GM21786 (cell line): ENCODE measurements at regions not wholly inside any gene's neighbourhood (a gene's known extent, or its start where the extent isn't known, plus 50 kb on each side); places are given as distances from the start of the nearest gene placed in this dataset.
"Not testable (repeated sequence)": the region's sequence is repeated elsewhere in the genome, so short reads cannot be mapped to it uniquely, and the experiment has no call there.

Source experiments
- ATAC-seq: cut with Tn5 transposase; IDR thresholded peaks from one replicate; pipeline ENCODE4 v1.9.1; 2021; ENCODE audit not compliant: unreplicated experiment

DNA sequence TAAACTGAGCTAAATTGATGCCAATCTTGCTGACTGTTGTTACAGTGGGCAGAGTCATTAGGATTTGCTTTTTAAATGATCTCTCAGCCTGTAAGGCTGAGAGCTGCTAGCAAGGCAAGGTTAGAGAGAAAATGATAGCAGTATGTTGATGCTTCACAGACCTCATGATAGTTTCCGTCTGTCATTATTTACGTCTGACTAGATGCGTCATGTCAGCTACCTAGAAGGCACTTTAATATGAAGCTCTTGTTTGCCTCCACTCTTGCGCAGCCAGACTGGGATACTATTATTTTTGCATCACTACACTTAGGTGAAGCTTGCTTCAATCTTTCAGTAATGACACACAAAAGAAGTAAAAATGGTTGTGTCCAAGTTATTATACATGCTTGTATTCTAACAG is 313.8 kb downstream of the LNPK start:
- no peak for ATAC-seq

DNA sequence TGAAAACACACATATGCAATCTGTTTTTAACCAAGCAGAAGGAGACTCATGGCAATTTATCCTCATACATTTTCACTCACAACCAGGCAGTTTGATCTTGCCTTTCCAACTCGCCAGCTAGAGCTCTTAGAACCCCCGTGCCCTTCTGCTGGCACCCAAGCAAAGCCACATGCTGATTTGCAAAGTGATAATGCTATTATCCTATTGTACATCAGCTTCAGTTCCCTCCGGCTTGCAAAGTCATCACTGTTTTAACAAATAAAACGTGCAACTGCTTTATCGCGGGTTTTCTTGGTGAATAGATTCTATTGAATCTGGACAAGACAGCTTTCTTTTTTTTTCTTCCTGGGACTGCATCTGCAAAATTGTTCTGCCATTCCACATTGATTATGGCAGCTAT is 314.6 kb downstream of the LNPK start:
- ATAC-seq, result no peak

DNA sequence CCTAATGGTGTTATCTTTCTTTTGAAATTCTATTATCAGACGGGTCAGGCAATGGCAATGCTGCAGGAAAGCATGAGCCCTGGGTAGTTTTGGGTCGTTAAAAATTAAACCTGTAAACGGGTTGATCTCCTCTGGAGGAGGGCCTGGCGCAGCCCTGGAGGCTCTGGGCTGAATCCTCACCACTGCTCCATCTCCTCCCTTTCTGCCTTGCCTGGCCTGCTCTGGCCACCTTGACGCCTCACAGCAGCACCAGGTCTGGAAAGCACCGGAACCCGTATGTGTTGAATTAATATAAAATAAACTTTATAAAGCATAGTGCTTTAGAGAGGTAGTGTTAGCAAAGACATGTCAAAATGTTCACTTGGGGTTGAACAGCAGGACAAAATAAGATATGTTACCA is 316.1 kb downstream of the LNPK start:
- ATAC-seq, result no peak

DNA sequence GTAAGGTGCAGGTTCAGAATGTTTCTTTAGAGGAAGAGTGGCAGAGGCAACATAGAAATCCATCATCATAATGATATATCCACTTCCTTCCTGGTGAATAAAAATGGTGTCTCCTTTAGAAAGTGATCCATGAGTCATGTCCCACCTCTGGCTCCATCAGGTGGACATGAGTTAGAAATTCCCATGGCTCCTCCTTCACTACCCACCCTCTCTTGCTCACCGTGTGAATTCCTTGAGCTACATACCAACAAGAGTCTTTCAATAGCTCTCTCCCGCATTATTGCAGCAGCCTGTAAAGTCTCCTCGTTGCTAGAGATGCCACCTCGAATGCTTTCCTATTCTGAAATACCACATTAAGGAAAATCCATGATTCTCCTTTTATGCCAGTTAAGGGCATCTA is 317.6 kb downstream of the LNPK start:
- no peak for ATAC-seq

DNA sequence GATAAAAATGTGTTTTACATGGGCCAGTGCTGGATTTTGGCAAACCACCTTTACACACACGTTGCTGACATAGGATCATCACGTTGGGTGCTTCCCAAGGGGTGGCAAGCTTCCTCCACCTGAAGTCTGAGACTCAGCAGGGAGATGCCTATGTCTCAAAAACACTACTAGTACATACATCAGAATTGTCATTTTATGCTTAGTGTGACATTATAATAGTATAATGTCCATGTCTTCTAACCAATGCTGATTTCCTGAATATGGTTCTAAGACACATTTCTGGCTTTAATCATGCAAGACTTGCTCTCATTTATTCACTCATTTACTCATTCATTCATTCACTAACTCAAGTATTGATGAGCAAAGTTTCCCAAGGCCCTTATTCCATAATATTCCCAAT is 322.3 kb downstream of the LNPK start:
- ATAC-seq, result no peak

DNA sequence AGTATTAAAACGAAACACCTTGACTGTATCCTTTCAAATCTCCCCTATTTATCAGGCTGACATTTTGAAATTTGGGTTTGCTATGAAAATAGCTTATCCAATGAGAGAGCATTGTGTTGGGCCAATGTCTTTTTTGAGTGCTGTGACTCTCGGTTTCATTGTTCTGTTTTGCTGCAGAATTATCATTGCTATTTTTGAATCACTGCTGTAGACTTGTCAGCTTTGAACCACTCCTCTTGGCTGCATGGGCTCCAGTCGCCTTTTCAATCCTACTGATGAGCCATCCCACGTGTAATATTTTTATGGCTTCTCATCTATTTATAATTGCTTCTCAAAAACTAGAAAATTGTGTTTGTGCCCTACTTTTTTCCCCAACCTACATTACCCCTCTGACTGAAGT is 322.8 kb downstream of the LNPK start:
- no peak for ATAC-seq

DNA sequence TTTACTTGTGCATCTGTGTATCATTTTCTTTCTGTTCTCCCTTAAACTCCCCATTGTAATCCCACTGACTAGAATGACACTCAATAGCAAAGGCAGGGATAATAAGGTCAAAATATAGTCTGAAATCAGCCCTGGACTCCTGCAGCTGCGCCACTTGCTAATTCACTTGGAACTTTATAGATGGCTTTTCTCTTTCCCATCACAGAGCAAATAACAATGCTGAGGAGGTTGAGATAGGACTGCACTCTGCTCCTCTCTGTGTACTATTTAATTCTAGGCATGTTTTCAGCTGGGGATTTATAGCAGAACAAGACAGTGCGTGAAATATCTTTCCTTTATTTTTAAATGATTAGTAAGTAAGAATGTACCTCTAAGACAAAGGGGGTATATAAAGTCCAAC is 324.2 kb downstream of the LNPK start:
- no peak for ATAC-seq

DNA sequence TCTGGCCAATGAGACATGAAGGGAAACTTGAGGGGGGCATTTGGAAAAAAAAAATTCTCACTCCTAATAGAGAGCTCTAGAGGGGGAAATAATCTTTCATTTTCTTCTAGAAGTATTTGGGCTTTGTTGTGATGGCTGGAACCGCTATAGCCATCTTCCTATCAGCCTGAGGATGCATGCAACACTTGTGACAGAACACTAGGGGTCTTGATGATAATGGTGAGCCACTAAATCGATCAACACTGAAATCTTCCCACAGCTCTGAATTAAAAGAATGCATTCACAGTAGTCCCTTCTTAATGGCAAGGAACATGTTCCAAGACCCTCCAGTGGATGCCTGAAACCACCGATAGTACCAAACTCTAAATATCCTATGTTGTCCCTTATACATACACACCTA is 325.3 kb downstream of the LNPK start:
- ATAC-seq, result no peak

DNA sequence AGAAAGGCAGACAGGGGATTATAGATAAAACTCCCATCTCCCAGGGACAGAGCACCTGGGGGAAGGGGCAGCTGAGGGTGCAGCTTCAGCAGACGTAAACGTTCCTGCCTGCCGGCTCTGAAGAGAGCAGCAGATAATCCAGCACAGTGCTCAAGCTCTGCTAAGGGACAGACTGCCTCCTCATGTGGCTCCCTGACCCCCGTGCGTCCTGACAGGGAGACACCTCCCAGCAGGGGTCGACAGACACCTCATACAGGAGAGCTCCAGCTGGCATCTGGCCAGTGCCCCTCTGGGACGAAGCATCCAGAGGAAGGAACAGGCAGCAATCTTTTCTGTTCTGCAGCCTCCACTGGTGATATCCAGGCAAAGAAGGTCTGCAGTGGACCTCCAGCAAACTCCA is 333.3 kb downstream of the LNPK start:
- ATAC-seq, result not testable (repeated sequence)

DNA sequence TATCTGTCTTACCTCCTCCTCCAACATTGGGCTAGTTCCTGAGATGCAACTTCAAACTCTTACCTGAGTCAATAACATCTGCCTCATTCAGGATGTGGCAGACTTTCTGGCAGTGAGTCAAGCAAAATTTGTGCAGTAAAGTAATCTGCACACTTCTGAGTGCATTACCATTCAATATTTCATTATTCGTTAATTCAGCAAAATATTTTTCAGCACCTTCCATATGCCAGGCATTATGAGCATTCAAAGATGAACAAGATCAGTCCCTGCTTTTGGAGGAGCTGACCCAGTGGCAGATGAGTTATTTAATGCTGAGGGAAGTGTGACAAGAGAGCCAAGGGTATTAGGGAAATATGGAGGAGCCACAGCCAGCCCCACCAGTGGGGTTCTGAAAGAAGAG is 339.7 kb downstream of the LNPK start:
- ATAC-seq, result no peak

DNA sequence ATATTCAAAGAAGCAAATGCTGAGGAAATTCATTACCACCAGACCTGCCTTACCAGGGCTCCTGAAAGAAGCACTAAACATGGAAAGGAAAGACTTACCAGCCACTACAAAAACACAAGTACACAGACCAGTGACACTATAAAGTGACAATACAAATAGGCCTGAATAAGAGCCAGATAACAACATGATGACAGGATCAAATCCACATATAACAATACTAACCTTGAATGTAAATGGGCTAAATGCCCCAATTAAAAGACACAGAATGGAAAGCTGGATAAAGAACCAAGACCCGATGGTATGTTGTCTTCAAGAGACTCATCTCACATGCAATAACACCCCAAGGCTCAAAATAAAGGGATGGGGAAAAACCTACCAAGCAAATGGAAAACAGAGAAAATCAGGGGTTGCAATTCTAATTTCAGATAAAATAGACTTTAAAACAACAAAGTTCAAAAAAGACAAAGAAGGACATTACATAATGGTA is 353.4 kb downstream of the LNPK start:
- no peak for ATAC-seq

DNA sequence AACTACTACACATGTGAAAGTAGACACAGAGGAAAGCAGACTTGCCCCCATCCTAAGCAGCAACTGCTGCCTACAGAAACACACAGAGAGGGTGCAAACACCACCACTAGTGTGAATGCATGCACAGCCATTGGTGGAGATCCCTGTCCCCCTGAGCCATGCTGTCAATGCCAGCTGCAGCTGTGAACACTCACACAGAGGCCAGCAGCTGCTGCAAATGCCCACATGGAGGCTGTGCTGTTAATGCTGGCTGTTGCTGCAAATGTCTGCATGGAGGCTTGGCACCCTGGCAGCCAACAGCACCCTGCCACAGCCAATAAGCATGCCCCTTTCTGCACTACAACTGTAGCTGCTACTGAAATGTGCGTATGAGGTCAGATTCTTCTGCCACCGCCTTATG is 355.0 kb downstream of the LNPK start:
- no peak for ATAC-seq

DNA sequence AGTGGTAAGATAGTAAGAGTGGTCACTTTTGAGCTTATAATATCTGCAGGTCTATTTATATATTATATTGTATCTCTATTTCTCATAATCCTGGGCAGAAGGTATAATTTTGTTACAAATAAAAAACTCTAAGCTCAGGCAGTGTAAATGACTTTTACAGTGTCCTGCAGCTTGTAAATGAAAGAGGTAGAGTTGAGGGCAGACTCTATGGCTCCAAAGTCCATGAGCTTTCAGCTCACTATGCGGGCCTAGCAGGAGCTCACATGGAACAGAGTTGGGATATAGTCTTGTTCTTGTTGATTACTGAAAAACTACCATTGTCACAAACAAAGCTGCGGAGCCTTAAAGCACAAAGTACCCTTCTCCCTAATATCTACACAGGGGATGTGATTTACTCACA is 361.4 kb downstream of the LNPK start:
- no peak for ATAC-seq

DNA sequence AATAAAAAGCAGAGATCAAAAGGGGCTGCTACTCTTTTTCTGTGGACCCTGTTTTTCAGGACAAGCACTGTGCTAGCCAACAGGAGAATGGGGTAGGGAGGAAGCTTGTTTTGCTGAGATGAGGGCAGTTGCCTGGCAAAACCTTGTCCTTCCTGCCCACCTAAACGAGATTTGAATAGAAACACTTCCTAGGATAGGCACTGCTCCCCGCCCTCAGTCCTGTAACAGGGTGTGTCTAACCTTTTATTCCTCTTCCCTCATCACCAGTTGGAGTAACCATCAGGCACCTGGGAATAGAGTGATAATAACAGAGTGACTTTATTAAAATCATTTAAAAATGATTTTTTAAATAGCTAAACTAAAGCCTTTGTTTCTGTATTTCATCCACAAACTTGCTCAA is 368.8 kb downstream of the LNPK start:
- ATAC-seq, result no peak

DNA sequence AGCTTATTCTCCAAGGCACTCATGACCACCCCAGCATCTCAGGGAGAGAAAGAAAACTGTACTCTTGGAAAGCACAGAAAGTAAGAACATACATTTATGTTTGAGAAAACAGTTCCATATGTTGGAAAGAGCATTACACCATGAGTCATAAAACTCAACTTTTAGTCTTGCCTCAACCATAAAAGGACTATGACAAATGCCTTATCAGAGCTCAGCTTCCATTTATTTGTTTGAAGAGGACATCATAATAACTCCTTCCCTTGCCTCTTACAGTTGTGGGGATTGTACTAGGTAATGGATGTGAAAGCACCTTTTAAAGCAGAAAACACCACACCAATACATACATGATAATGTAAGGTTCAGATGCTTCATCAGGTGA is 370.8 kb downstream of the LNPK start:
- no peak for ATAC-seq

DNA sequence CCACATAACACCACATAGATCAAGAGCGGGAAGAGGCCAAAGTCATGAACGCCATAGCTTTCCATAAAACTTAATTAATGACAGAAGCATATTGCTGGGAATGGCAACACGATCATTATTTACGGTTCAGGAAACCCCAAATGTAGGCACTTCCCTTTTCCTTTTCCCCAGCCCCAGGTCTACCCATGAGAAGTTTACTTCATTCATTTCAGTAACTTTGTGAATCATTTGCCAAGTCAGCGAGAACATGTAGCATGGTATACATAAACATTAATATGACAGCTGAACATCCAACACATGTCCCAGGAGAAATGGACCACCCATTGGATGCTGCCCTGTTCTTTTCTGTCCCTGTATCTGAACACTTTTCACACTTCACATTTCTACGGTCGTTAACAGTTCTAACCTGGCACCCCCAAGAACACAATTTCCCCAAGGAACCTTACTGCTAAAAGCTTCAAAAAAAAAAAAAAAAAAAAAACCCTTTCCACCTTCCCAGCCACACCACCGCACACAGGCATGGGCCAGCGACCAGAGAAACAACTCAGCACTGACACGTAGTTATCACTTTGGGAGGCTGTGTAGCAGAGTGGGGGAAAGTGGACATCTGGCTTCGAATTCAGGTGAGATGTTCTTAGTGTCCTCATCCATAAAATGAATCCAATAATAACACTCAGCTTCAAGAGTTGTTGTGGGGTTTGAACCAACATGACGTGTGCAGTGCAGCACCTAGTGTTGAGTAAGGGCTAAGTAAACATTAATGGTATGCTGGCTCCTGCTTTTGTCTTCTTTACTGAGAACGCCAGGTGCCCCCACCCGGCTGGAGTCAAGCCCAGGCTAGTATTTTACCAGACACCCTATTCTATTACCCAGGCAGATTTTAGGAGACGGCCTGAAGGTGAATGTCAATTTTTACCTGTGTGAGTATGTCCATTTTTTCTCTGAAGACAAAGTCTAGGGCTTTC is 371.5 kb downstream of the LNPK start:
- no peak for ATAC-seq

DNA sequence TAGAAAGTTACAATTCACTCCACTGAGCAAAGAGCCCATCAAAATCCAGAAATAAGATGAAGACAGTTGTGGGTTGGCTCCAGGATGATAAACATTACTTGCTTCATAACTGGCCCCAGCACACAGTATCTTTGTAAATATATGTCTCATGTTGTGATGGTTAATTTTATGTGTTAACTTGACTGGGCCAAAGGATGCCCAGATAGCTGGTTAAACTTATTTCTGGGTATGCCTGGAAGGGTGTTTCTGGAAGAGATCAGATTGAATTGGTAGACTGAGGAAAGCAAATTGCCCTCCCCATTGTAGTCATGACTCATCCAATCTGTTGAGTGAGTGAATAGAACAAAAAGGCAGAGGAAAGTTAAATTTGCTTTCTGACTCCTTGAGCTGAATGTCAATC is 373.8 kb downstream of the LNPK start:
- ATAC-seq, result no peak

DNA sequence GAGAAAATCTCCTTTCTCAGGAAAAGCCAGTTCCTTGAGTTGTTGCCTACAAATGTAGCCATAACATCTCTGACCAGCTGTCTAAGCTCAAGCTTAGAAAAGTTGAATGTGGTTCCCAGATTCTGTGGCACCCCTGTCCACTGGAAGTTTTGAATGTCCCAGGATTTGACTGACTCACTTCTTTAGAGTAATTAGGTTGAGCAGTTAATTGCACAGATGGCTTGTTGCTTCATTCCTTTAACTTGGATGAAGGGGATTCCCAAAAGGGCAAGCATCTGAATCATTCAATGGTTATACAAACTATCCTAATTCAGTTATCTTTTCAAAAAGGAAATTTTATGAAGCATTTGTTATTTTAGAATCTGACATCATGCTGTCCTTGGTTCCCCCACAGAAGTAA is 374.7 kb downstream of the LNPK start:
- no peak for ATAC-seq

DNA sequence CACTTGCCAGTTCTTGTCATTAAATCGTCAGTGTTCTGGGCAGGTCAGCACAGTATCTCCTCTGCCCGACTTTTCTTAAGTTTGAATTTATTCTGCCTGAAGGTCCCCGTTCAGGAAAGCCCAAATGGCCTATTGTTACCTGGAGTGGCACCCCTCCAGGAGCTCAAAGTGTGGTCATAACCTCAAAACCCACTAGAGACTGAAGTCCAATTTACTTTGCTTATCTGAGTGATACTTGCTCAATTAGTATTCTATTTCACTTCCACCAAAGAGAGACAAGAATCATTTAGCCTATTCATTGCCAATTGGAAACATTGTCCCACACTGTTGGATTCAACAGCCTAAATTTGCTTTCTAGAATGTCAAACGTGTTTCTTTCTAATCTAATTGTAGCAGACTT is 375.3 kb downstream of the LNPK start:
- no peak for ATAC-seq

DNA sequence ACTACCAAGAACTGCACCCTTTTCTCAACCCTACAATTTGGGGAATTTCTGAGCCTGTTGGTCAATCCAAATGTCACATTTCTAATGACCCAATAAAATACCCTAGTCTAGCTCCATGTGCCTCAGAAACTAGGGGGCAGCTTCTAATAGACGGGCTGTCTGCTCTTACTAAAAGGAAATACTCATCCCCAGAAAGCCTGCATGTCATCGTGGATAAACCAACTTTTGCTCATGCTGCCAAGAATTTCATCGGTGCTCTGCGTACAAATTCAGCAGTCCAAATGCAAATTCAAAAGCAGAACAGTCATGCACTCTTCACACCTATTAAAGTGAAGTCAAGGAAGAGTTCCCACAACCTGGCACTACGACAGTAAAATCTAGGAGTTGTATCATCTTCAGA is 377.3 kb downstream of the LNPK start:
- ATAC-seq, result no peak

DNA sequence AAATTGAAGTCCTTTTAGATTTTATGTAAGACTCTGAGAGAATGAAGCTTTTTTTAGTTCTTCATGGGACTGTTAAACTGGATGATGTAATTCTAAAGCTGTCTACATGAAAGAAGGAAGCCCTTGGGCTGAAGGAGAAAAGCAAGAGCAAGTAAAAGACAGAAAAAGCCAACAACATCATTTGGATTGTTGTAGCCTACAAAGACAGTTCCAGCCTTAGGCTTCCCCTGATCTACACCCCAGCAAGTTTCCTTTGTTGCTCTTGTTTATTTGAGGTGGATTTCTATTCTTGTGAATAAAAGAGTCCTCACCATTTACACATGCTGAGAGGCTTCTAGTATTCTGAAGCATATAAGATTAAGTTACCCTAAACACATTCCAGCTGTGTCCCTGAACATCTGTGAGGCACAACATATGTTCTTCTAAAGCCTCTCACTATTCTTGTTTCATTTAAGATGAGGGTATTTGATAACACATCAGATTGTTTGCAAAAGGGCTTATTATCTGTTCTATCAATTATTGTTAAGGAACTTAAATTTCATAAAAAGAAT is 377.8 kb downstream of the LNPK start:
- ATAC-seq, result no peak

DNA sequence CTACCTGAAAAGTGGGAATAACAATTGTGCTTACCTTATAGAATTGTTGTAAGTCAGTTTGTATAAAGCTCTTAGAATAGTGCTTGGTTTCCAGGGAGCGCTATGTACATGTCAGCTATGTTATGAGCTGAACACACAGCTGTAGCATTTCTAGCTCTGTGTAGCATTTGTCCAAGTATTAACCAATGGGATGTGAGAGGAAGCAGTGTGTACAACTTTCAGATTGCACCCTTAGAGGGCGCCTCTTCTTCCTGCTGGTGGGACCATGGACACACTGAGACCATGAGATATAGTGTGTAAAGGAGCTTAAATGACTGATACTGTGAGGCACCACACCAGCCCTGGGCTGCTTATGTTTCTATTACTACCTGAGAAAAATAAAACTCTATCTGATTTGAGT is 380.2 kb downstream of the LNPK start:
- no peak for ATAC-seq

DNA sequence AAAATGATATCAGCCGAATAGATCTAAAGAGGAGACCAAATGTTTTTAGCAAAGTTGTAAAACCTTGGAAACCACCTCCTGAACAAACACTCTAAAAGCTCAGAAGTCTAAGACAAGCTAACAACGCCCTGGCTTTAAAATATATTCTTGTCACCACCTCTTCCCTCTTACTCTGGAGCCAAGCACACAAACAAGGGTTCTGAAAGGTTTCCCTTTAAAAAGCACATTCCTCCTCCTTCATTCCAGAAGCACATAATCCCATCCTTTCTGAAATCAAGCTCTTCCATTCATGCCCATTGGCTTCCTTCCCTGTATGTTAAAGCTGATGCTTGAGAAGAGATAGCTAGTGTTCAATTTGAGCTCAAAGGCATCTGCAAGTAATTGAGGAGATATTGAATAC is 382.0 kb downstream of the LNPK start:
- ATAC-seq, result no peak
